ENCODE measurements at regions not wholly inside any gene's neighbourhood (a gene's known extent, or its start where the extent isn't known, plus 50 kb on each side); places are given as distances from the start of the nearest gene placed in this dataset.

DNA sequence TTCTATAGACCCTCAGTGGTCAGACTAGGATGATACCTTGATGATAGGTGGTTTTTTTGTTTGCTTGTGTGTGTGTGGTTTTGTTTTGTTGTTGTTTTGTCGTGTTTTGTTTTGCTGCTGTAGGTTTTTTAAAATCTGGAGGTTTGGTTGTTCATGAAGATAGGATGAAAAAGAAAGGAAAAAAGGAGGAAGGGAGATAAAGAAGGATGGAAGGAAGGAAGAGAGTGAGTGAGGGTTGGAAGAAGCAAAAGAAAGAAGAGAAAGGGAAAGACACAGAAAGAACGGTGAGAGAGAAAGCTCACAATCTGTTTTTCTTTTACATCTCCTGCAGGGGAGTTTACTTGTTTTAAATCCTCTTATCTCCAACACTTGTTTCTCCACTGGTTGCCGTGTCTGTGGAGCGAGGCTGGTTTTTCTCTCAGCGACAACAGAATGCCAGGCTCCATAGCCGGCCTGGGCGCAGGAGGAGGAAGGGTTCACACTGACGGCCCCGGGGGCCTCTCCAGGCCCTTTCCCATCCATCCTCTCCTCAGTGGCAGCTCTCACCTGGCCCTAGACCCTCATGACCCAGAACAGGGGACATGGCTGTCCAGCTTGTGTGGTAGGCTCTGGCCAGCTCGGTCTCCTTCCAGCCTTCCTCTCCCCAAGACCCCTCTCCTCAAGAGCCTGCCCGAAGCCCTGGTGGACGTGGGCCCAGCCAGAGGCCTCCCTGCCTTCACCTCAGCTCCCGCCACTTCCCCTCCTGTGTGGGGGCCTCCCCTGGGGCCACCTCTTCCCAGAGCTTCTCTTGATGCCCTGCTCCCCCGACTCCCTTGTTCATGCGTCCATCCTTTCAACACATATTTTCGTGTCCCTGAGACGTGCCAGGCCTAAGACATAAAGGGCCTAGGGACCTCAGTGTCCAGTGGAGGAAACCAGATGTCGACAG, 168.4 kb downstream of the VEGFA start:
- Histone ChIP-seq H3K36me3 (ENCODE audit: insufficient read depth, low read length) (no peaks in the 10 kb centered on the region), H3K79me2 (ENCODE audit: insufficient read depth, low read length) (no peaks in the 10 kb centered on the region), H3K9me3 (ENCODE audit: insufficient read depth, low read depth, low read length) (no peaks in the 10 kb centered on the region), H4K20me1 (ENCODE audit: insufficient read depth, low read length, poor library complexity, severe bottlenecking) (no peaks in the 10 kb centered on the region), H3K4me3 (ENCODE audit: low read length, poor library complexity, severe bottlenecking) (no peak overlapping the region), H3K4me1 (ENCODE audit: insufficient read depth, low read length, poor library complexity, severe bottlenecking) (peaks cover 34% of the 10 kb centered on the region), H2AFZ (ENCODE audit: low read length) (no peak overlapping the region), H3K9me2 (replicated peaks; ENCODE audit: low read depth, low read length) (no peaks in the 10 kb centered on the region), H3K27me3 (ENCODE audit: insufficient read depth, low read length, poor library complexity, severe bottlenecking) (no peaks in the 10 kb centered on the region), H3K9ac (ENCODE audit: low read depth, low read length, poor library complexity, severe bottlenecking) (no peak overlapping the region), H3F3A (ENCODE audit: low read depth) (no peaks in the 10 kb centered on the region), H3K4me2 (ENCODE audit: low read depth, low read length, poor library complexity, severe bottlenecking) (no peak overlapping the region)
- no peak for TF ChIP-seq EZH2phosphoT487 (IDR thresholded peaks at IDR 0.05; ENCODE audit: borderline replicate concordance)
- TF ChIP-seq, protein P1, sequence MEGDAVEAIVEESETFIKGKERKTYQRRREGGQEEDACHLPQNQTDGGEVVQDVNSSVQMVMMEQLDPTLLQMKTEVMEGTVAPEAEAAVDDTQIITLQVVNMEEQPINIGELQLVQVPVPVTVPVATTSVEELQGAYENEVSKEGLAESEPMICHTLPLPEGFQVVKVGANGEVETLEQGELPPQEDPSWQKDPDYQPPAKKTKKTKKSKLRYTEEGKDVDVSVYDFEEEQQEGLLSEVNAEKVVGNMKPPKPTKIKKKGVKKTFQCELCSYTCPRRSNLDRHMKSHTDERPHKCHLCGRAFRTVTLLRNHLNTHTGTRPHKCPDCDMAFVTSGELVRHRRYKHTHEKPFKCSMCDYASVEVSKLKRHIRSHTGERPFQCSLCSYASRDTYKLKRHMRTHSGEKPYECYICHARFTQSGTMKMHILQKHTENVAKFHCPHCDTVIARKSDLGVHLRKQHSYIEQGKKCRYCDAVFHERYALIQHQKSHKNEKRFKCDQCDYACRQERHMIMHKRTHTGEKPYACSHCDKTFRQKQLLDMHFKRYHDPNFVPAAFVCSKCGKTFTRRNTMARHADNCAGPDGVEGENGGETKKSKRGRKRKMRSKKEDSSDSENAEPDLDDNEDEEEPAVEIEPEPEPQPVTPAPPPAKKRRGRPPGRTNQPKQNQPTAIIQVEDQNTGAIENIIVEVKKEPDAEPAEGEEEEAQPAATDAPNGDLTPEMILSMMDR (conservative IDR thresholded peaks at IDR 0.05; ENCODE audit: low read length): no peak

GRCh38 chr6:43937236-43938177, 167.5 kb downstream of the VEGFA start:
- Histone ChIP-seq H2AFZ (ENCODE audit: low read length) (no peak overlapping the region), H3K9me3 (ENCODE audit: insufficient read depth, low read depth, low read length) (no peaks in the 10 kb centered on the region), H4K20me1 (ENCODE audit: insufficient read depth, low read length, poor library complexity, severe bottlenecking) (no peaks in the 10 kb centered on the region), H3F3A (ENCODE audit: low read depth) (no peaks in the 10 kb centered on the region), H3K27me3 (ENCODE audit: insufficient read depth, low read length, poor library complexity, severe bottlenecking) (no peaks in the 10 kb centered on the region), H3K79me2 (ENCODE audit: insufficient read depth, low read length) (no peaks in the 10 kb centered on the region), H3K4me2 (ENCODE audit: low read depth, low read length, poor library complexity, severe bottlenecking) (no peak overlapping the region), H3K36me3 (ENCODE audit: insufficient read depth, low read length) (no peaks in the 10 kb centered on the region), H3K4me1 (ENCODE audit: insufficient read depth, low read length, poor library complexity, severe bottlenecking) (peaks cover 31% of the 10 kb centered on the region), H3K9ac (ENCODE audit: low read depth, low read length, poor library complexity, severe bottlenecking) (no peak overlapping the region), H3K4me3 (ENCODE audit: low read length, poor library complexity, severe bottlenecking) (no peak overlapping the region), H3K9me2 (replicated peaks; ENCODE audit: low read depth, low read length) (no peaks in the 10 kb centered on the region)
- TF ChIP-seq EZH2phosphoT487 (IDR thresholded peaks at IDR 0.05; ENCODE audit: borderline replicate concordance): no peak
- TF ChIP-seq, protein P1 (conservative IDR thresholded peaks at IDR 0.05; ENCODE audit: low read length): no peak

GRCh38 chr6:43936476-43936875, 166.5 kb downstream of the VEGFA start:
- Histone ChIP-seq H4K20me1 (ENCODE audit: insufficient read depth, low read length, poor library complexity, severe bottlenecking) (no peaks in the 10 kb centered on the region), H3K9ac (ENCODE audit: low read depth, low read length, poor library complexity, severe bottlenecking) (no peak overlapping the region), H3K36me3 (ENCODE audit: insufficient read depth, low read length) (no peaks in the 10 kb centered on the region), H3K4me1 (ENCODE audit: insufficient read depth, low read length, poor library complexity, severe bottlenecking) (peaks cover 22% of the 10 kb centered on the region), H3F3A (ENCODE audit: low read depth) (no peaks in the 10 kb centered on the region), H3K79me2 (ENCODE audit: insufficient read depth, low read length) (no peaks in the 10 kb centered on the region), H2AFZ (ENCODE audit: low read length) (no peak overlapping the region), H3K4me2 (ENCODE audit: low read depth, low read length, poor library complexity, severe bottlenecking) (no peak overlapping the region), H3K27me3 (ENCODE audit: insufficient read depth, low read length, poor library complexity, severe bottlenecking) (no peaks in the 10 kb centered on the region), H3K9me3 (ENCODE audit: insufficient read depth, low read depth, low read length) (no peaks in the 10 kb centered on the region), H3K4me3 (ENCODE audit: low read length, poor library complexity, severe bottlenecking) (no peak overlapping the region), H3K9me2 (replicated peaks; ENCODE audit: low read depth, low read length) (no peaks in the 10 kb centered on the region)
- no peak for TF ChIP-seq EZH2phosphoT487 (IDR thresholded peaks at IDR 0.05; ENCODE audit: borderline replicate concordance)
- TF ChIP-seq, protein P1 (conservative IDR thresholded peaks at IDR 0.05; ENCODE audit: low read length): no peak
